ENCODE measurements at regions not wholly inside any gene's neighbourhood (a gene's known extent, or its start where the extent isn't known, plus 50 kb on each side); places are given as distances from the start of the nearest gene placed in this dataset.
A peak's percentile ranks its signal among the peaks of the same experiment; 100 is the strongest.

DNA sequence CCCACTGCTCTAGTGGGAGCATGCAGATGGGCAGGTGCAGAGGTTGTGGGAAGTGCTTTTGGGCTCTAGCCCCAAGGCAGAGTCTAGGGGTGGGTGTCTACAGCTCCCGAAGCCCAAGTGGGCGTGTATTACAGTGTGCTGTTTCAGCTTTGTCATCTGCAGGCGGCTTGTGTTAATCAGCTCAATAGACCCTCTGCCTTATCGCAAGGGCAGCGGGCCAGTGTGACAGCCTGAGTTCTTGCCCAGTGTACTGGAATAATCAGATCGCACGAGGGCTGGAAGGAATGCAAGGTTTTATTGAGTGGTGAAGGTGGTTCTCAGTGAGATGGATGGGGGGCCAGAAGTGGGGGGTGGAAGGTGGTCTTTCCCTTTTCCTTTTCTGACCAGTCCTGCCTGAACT lies 529.4 kb upstream of the AMOT start:
- TF ChIP-seq, protein P1, sequence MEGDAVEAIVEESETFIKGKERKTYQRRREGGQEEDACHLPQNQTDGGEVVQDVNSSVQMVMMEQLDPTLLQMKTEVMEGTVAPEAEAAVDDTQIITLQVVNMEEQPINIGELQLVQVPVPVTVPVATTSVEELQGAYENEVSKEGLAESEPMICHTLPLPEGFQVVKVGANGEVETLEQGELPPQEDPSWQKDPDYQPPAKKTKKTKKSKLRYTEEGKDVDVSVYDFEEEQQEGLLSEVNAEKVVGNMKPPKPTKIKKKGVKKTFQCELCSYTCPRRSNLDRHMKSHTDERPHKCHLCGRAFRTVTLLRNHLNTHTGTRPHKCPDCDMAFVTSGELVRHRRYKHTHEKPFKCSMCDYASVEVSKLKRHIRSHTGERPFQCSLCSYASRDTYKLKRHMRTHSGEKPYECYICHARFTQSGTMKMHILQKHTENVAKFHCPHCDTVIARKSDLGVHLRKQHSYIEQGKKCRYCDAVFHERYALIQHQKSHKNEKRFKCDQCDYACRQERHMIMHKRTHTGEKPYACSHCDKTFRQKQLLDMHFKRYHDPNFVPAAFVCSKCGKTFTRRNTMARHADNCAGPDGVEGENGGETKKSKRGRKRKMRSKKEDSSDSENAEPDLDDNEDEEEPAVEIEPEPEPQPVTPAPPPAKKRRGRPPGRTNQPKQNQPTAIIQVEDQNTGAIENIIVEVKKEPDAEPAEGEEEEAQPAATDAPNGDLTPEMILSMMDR (IDR thresholded peaks at IDR 0.05; ENCODE audit: low read depth, low read length) = no peak
- in situ Hi-C loops (cut with HindIII; ENCODE audit: low sequenced_read_pairs) = no loop called here
- H3K4me3 ChIP-seq (ENCODE audit: low read depth, low read length) = no peak overlapping the region
- DNase-seq (ENCODE audit: low read depth, low spot score) = no peak

DNA sequence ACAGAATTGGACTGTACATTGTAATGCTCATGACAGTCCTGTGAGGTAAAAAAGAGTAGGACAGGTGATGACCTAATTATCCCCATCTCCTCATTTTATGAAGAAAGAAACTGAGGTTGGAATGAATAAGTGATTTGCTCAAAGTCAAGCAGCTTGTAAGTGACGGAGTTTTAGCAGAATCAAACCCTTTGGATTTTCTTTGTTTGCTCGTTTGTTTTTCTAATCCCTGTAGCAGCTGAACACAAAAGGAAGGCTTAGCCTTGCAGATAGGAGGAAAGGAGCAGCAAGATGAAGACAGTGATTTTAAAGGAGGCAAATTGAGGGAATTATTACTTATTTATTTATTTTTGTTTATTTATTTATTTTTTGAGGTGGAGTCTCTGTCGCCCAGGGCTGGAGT lies 528.4 kb upstream of the AMOT start:
- in situ Hi-C loops (cut with HindIII; ENCODE audit: low sequenced_read_pairs) = no loop called here
- TF ChIP-seq, protein P1 (IDR thresholded peaks at IDR 0.05; ENCODE audit: low read depth, low read length) = no peak
- no peak overlapping the region for H3K4me3 ChIP-seq (ENCODE audit: low read depth, low read length)
- DNase-seq (ENCODE audit: low read depth, low spot score) = no peak

DNA sequence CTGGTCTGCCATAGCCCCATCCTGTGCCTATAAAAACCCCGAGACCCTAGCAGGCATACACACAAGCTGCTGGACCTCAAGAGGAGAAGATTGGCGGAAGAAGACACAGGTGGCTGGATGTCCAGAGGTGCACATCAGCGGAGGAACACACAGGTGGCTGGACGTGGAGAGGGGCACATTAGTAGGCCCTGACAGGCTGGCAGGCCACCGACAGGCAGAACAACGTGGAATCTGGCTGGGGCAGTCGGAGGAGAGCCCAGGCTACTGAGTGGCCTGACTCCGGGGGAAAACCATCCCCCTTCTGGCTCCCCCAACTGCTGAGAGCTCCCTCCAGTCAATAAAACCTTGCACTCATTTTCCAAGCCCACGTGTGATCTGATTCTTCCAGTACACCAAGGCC lies 512.5 kb upstream of the AMOT start:
- no peak overlapping the region for H3K4me3 ChIP-seq (ENCODE audit: low read depth, low read length)
- TF ChIP-seq, protein P1 (IDR thresholded peaks at IDR 0.05; ENCODE audit: low read depth, low read length) = no peak
- no peak for DNase-seq (ENCODE audit: low read depth, low spot score)
- in situ Hi-C loops (cut with HindIII; ENCODE audit: low sequenced_read_pairs) = no loop called here

DNA sequence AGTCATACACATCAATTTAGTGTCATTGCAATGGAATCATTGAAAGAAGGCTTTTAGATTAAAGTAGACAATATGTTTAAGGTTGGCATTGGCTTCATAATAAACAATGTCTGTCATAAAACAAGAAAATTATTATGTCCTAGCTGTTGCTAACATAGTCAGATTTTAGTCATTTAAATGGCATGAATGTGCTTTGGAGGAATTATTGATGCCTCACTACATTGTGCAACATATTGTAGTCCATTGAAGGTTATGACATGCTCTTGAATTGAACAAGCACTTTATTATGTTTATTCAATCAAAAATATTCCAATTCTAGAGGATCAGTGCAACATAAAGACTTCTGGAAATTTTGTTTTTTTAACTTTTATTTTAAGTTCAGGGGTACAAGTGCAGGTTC lies 489.8 kb upstream of the AMOT start:
- H3K4me3 ChIP-seq (ENCODE audit: low read depth, low read length) = no peak overlapping the region
- TF ChIP-seq, protein P1 (IDR thresholded peaks at IDR 0.05; ENCODE audit: low read depth, low read length) = no peak
- in situ Hi-C loops (cut with HindIII; ENCODE audit: low sequenced_read_pairs) = no loop called here
- DNase-seq (ENCODE audit: low read depth, low spot score) = no peak

DNA sequence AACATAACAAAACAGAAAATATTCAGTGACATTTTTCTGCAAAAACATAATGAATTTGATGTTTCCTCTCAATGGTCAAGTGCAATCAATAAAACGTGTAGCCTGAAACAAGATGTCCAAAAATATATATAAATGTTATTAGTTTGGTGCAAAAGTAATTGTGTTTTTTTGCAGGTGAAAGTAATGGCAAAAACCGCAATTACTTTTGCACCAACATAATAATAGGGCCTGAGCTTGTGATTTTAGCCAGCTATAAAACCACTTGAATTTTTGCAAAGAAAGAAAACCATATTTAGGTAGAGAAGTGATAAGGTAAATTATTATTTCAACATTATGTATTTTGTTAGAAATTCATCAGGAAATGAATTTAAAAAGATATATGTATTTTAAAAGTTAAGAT lies 475.3 kb upstream of the AMOT start:
- no peak overlapping the region for H3K4me3 ChIP-seq (ENCODE audit: low read depth, low read length)
- no peak for DNase-seq (ENCODE audit: low read depth, low spot score)
- TF ChIP-seq, protein P1 (IDR thresholded peaks at IDR 0.05; ENCODE audit: low read depth, low read length) = no peak

DNA sequence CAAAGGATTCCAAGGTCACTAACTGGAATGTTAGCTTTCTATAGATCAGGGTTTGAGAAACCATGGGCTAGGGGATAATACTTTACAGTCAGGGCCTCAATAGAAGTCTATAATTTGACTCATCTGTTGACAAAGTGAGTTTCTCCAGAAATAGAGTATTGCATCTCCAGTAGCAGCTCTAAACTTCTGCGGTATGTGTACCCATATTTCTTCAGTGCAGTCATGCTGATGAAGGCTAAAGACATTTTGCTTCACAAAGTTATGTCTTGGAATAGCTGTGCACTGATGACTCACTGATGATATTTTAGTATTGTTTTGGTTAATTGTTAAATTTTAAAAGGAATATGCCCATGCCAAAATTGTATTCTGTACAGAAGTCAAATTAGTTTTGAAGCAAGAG lies 464.9 kb upstream of the AMOT start:
- H3K4me3 ChIP-seq (ENCODE audit: low read depth, low read length) = no peak overlapping the region
- in situ Hi-C loops (cut with HindIII; ENCODE audit: low sequenced_read_pairs) = no loop called here
- peak; percentile 59 for DNase-seq (ENCODE audit: low read depth, low spot score)
- TF ChIP-seq, protein P1 (IDR thresholded peaks at IDR 0.05; ENCODE audit: low read depth, low read length) = no peak

More for the DNA sequence above, 475.3 kb upstream of the AMOT start:
- in situ Hi-C loops (cut with HindIII; ENCODE audit: low sequenced_read_pairs) = no loop called here

DNA sequence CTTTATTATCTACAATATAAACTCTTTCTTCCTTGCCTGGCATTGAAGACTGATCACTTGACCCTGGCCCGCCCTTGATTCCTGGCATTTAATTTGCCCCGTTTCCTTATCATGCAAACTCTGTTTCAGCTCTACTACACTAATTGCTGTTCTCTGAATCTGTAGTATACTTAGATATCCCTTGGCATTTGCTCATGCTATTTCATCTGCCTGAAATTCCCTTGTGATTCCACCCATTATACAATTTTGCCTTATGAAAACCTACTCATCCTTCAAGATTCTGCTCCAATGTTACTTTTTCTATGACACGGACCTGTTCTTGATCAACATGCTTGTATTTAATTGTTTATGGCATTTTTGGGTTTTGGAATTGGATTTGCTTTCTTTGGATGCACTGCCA lies 459.9 kb upstream of the AMOT start:
- TF ChIP-seq, protein P1 (IDR thresholded peaks at IDR 0.05; ENCODE audit: low read depth, low read length) = no peak
- no peak overlapping the region for H3K4me3 ChIP-seq (ENCODE audit: low read depth, low read length)
- DNase-seq (ENCODE audit: low read depth, low spot score) = no peak
- in situ Hi-C loops (cut with HindIII; ENCODE audit: low sequenced_read_pairs) = no loop called here
